Parathyroid adenoma (tissue), 2 donors: ENCODE measurements at regions not wholly inside any gene's neighbourhood (a gene's known extent, or its start where the extent isn't known, plus 50 kb on each side); places are given as distances from the start of the nearest gene placed in this dataset.

ENCODE experiments used
- H2AFZ ChIP-seq: fragments of 300-600 bp; sonication (generic); one replicate; pipeline ENCODE4 v1.7.0; 2017; ENCODE audit warnings: antibody characterized with exemption, mild to moderate bottlenecking
- H3K27ac ChIP-seq: fragments of 300-600 bp; sonication (generic); one replicate; pipeline ENCODE4 v1.7.0; 2017
- H3K27me3 ChIP-seq: fragments of 300-600 bp; sonication (generic); one replicate; pipeline ENCODE4 v1.7.0; 2017; ENCODE audit warnings: low read length; ENCODE audit not compliant: control insufficient read depth, insufficient read depth
- H3K36me3 ChIP-seq: fragments of 300-600 bp; sonication (generic); one replicate; pipeline ENCODE4 v1.7.0; 2017; ENCODE audit warnings: low read length; ENCODE audit not compliant: control insufficient read depth, insufficient read depth
- H3K4me1 ChIP-seq: fragments of 300-600 bp; sonication (generic); one replicate; pipeline ENCODE4 v1.7.0; 2017; ENCODE audit warnings: control low read depth
- H3K4me2 ChIP-seq: fragments of 300-600 bp; sonication (generic); one replicate; pipeline ENCODE4 v1.7.0; 2017; ENCODE audit warnings: low read length
- H3K4me3 ChIP-seq: fragments of 300-600 bp; sonication (generic); one replicate; pipeline ENCODE4 v1.7.0; 2017; ENCODE audit warnings: low read depth, low read length
- H3K79me2 ChIP-seq: fragments of 300-600 bp; sonication (generic); one replicate; pipeline ENCODE4 v1.7.0; 2017; ENCODE audit warnings: control low read depth
- H3K9ac ChIP-seq: fragments of 300-600 bp; sonication (generic); one replicate; pipeline ENCODE4 v1.7.0; 2017; ENCODE audit warnings: mild to moderate bottlenecking
- H3K9me3 ChIP-seq: fragments of 300-600 bp; sonication (generic); one replicate; pipeline ENCODE4 v1.7.0; 2017; ENCODE audit warnings: low read length; ENCODE audit not compliant: control insufficient read depth
- TF ChIP-seq, protein P1 (sequence below): fragments of 300-600 bp; sonication (generic); IDR thresholded peaks from one replicate; pipeline ENCODE4 v1.7.0; 2017; ENCODE audit warnings: antibody characterized with exemption, mild to moderate bottlenecking
- donor health status: primary hyperparathyroidism.

DNA sequence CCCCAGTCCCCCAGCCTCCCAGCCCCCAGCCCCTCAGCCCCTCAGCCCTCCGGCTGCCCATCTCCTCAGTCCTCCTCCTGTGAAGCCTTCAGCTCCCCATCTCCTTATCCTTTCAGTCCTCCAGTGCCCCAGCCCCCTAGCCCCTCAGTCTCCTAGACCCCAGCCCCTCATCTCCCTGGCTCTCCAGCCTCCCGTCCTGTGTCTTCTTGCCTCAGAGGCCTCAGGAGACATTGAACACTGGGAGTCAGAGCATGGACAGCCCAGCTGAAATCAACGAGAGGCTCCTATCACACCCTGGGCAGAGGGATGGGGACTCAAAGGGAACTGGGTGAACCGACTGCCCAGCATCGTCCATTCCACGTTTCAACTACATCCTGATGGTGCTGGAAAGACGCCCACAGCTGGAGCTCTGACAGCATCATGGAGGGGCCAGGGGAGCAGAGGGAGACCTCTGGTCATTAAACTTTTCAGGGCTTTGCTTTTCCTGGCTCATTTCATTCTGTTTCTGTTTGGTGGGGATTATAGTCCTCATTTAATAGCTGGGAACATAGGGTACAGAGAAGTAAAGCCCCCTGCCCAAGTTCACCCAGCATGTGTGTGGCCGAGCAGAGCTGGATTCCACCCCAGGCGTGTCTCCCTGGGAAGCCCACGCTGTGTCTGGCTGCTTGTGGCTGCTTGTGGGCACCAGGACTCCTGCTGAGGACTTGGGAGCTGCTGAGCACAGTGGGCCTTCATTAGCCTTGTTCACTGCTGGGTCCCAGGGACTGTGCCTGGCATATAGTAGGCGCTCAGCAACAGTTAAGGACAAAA, 396.7 kb downstream of the PTPRU start:
- TF ChIP-seq, protein P1, sequence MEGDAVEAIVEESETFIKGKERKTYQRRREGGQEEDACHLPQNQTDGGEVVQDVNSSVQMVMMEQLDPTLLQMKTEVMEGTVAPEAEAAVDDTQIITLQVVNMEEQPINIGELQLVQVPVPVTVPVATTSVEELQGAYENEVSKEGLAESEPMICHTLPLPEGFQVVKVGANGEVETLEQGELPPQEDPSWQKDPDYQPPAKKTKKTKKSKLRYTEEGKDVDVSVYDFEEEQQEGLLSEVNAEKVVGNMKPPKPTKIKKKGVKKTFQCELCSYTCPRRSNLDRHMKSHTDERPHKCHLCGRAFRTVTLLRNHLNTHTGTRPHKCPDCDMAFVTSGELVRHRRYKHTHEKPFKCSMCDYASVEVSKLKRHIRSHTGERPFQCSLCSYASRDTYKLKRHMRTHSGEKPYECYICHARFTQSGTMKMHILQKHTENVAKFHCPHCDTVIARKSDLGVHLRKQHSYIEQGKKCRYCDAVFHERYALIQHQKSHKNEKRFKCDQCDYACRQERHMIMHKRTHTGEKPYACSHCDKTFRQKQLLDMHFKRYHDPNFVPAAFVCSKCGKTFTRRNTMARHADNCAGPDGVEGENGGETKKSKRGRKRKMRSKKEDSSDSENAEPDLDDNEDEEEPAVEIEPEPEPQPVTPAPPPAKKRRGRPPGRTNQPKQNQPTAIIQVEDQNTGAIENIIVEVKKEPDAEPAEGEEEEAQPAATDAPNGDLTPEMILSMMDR: no peak
- Histone ChIP-seq H3K4me3 (no peak overlapping the region), H2AFZ (no peak overlapping the region), H3K79me2 (no peaks in the 10 kb centered on the region), H3K27me3 (no peaks in the 10 kb centered on the region), H3K36me3 (no peaks in the 10 kb centered on the region), H3K27ac (no peak overlapping the region), H3K9ac (no peak overlapping the region), H3K4me1 (no peaks in the 10 kb centered on the region), H3K4me2 (no peak overlapping the region), H3K9me3 (no peaks in the 10 kb centered on the region)

DNA sequence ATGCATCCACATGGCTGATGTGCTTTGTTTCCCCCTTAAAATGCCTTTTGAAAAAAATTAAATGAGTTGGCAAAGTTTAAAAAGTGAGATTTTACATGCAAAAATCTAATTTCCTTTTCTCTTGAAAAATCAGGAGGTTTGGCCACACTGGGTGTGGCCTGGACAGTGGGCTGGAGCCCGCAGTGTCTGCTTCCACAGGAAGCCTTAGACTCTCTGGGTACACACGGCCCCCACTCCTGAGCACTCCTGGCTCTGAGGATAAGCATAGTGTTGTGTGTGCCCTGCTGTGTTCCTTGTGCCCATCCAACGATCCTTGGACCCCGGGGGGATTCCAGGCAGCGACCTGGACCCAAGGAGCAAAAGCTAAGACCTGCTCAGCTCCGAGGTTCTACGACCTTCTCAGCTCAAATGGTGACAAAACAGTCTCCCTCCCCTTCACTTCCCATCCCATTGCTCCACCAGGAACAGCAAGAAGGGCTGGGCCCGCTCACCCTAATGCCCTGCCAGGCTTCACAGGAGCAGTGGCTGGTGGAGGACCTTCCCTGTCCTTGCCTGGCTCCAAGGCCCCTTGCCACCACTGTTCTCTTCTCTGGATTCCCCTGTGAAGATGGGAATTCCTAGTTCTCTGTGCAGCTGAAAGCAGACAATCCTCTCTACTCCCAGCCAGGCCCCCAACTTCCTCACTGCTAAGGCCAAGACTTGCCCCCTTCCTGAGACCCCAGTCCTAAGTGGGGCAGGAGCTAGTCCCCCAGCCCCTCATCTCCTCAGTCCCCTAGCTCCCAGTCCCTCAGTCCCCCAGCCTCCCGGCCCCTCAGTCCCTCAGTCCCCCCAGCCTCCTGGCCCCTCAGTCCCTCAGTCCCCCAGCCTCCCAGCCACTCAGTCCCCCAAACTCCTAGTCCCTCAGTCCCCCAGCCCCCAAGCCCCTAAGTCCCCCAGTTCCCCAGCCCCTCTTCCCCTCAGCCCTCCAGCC, 395.8 kb downstream of the PTPRU start:
- Histone ChIP-seq H3K27me3 (no peaks in the 10 kb centered on the region), H3K9ac (no peak overlapping the region), H3K27ac (no peak overlapping the region), H2AFZ (no peak overlapping the region), H3K4me1 (no peaks in the 10 kb centered on the region), H3K4me2 (no peak overlapping the region), H3K36me3 (no peaks in the 10 kb centered on the region), H3K9me3 (no peaks in the 10 kb centered on the region), H3K79me2 (no peaks in the 10 kb centered on the region), H3K4me3 (no peak overlapping the region)
- TF ChIP-seq, protein P1: no peak

DNA sequence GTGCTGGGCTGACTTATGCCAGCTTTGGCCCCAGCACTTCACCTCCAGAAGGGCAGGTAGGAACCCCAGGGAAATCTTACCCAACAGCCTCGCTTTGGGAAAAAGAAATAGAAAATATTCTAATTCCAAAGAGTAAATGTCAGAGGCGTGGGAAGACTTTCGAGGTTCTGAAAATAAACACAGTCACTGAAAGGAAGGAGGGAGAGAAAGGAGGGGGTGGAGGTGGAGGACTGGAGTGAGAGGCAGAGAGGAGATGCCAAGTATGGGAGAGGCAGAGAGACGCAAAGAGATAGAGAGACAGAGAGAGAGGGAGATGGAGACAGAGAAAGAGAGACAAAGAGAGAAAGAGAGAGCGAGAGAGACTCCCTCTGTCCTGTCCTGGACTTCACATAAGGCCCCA, 395.0 kb downstream of the PTPRU start:
- no peak overlapping the region for H2AFZ ChIP-seq
- H3K4me1 ChIP-seq: no peaks in the 10 kb centered on the region
- no peaks in the 10 kb centered on the region for H3K9me3 ChIP-seq
- no peaks in the 10 kb centered on the region for H3K36me3 ChIP-seq
- H3K79me2 ChIP-seq: no peaks in the 10 kb centered on the region
- TF ChIP-seq, protein P1: no peak
- H3K4me3 ChIP-seq: no peak overlapping the region
- H3K4me2 ChIP-seq: no peak overlapping the region
- H3K27ac ChIP-seq: no peak overlapping the region
- H3K9ac ChIP-seq: no peak overlapping the region
- H3K27me3 ChIP-seq: no peaks in the 10 kb centered on the region

DNA sequence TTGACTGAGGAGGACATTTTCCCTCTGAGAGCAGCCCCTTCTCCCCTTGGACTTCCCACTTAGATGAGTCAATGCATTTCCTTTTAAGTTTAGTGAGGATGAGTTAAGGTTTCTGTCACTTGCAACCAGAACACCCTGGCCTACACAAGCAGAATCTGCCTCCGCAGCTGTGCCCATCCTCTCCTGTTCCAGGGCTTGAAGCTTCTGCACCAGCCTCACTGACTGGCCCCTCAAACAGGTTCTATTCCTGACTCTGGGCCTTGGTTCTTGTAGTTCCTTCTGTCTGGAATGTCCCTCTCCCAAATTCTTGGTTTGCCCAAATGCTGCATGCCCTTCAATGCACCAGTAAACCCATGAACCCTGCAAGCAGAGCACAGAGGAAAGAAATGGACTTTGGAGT, 394.4 kb downstream of the PTPRU start:
- H3K4me1 ChIP-seq: no peaks in the 10 kb centered on the region
- H3K27ac ChIP-seq: no peak overlapping the region
- TF ChIP-seq, protein P1: no peak
- no peak overlapping the region for H3K9ac ChIP-seq
- no peaks in the 10 kb centered on the region for H3K79me2 ChIP-seq
- H3K9me3 ChIP-seq: no peaks in the 10 kb centered on the region
- H3K4me3 ChIP-seq: no peak overlapping the region
- no peak overlapping the region for H3K4me2 ChIP-seq
- no peaks in the 10 kb centered on the region for H3K27me3 ChIP-seq
- no peak overlapping the region for H2AFZ ChIP-seq
- no peaks in the 10 kb centered on the region for H3K36me3 ChIP-seq
